GM19468 (cell line): ENCODE measurements at regions not wholly inside any gene's neighbourhood (a gene's known extent, or its start where the extent isn't known, plus 50 kb on each side); places are given as distances from the start of the nearest gene placed in this dataset.

Experiments used
- ATAC-seq: cut with Tn5 transposase; IDR thresholded peaks from one replicate; pipeline ENCODE4 v1.9.1; 2021; ENCODE audit warnings: mild to moderate bottlenecking, moderate library complexity, moderate number of reproducible peaks; ENCODE audit not compliant: unreplicated experiment; ENCODE audit errors: extremely low read depth

GRCh38 chr3:115512565-115513415 lies 110.5 kb upstream of the GAP43 start:
- ATAC-seq, result peak; percentile 33

- no peak for ATAC-seq
These were observed 109.9 kb upstream of the GAP43 start for GRCh38 chr3:115513416-115513800.

- no peak for ATAC-seq
These were observed 105.8 kb upstream of the GAP43 start for GRCh38 chr3:115517457-115518050.

- ATAC-seq, result no peak
These were observed 105.0 kb upstream of the GAP43 start for GRCh38 chr3:115518100-115518852.

- no peak for ATAC-seq
These were observed 103.1 kb upstream of the GAP43 start for GRCh38 chr3:115520241-115520640.

GRCh38 chr3:115520651-115521245 lies 102.6 kb upstream of the GAP43 start:
- no peak for ATAC-seq

- no peak for ATAC-seq
These were observed 99.9 kb upstream of the GAP43 start for GRCh38 chr3:115523458-115523857.

- no peak for ATAC-seq
These were observed 98.8 kb upstream of the GAP43 start for GRCh38 chr3:115524549-115524948.

- ATAC-seq, result no peak
These were observed 97.6 kb upstream of the GAP43 start for GRCh38 chr3:115525731-115526130.

GRCh38 chr3:115533218-115533617 lies 90.1 kb upstream of the GAP43 start:
- no peak for ATAC-seq

- ATAC-seq, result no peak
These were observed 87.1 kb upstream of the GAP43 start for GRCh38 chr3:115536171-115536570.

GRCh38 chr3:115537669-115538068 lies 85.6 kb upstream of the GAP43 start:
- no peak for ATAC-seq

- ATAC-seq, result no peak
These were observed 76.1 kb upstream of the GAP43 start for GRCh38 chr3:115547207-115547606.

GRCh38 chr3:115548611-115549010 lies 74.7 kb upstream of the GAP43 start:
- no peak for ATAC-seq

- ATAC-seq, result no peak
These were observed 74.2 kb upstream of the GAP43 start for GRCh38 chr3:115549071-115549470.

GRCh38 chr3:115550285-115550761 lies 73.0 kb upstream of the GAP43 start:
- ATAC-seq, result no peak

- no peak for ATAC-seq
These were observed 72.3 kb upstream of the GAP43 start for GRCh38 chr3:115551016-115551415.

GRCh38 chr3:115552007-115552406 lies 71.3 kb upstream of the GAP43 start:
- no peak for ATAC-seq

- ATAC-seq, result no peak
These were observed 69.4 kb upstream of the GAP43 start for GRCh38 chr3:115553796-115554486.

GRCh38 chr3:115554487-115554807 lies 68.9 kb upstream of the GAP43 start:
- no peak for ATAC-seq
